ENCODE measurements at regions not wholly inside any gene's neighbourhood (a gene's known extent, or its start where the extent isn't known, plus 50 kb on each side); places are given as distances from the start of the nearest gene placed in this dataset.

DNA sequence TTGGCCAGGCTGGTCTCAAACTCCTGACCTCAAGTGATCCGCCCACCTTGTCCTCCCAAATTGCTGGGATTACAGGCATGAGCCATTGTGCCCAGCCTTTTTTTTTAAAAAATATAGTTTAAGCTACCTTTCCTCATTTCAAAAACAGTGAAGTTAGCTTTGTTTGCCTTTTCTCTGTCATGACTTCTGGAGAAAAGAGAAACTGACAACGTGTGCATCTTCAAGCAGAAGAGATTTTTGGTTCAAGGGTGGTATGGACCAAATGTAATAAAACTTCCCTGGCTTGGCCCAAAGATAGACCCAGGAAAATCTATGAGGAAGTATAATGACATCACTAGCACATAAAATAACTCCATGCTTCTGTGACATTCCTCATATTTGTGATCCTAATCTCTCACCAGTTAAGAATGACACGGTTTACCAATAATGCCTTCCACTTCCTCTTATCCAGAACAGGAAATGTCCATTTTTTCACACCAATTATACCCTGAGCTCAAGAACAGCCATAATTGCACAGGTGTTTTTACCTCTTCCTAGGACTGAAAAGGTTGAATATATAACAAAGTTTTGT is 781.2 kb upstream of the NR2F2 start:
- no peak for DNase-seq
- POLR2A ChIA-PET: no interaction called here
- WGBS (ENCODE audit: low lambda C conversion rate): 28% methylated on average over 3 of the region's 3 CpGs
- no peaks in the 10 kb centered on the region for H3K79me2 ChIP-seq (ENCODE audit: insufficient read depth)
- no peaks in the 10 kb centered on the region for H3K9me3 ChIP-seq
- TF ChIP-seq MEF2A (IDR thresholded peaks at IDR 0.05; ENCODE audit: borderline replicate concordance, low read depth) (no peak), TAF1 (IDR thresholded peaks at IDR 0.05; ENCODE audit: borderline replicate concordance, low read depth, low read length) (no peak), GABPA (IDR thresholded peaks at IDR 0.05; ENCODE audit: low read depth) (no peak)
- TF ChIP-seq, protein P1, sequence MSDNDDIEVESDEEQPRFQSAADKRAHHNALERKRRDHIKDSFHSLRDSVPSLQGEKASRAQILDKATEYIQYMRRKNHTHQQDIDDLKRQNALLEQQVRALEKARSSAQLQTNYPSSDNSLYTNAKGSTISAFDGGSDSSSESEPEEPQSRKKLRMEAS (IDR thresholded peaks at IDR 0.05; ENCODE audit: low read depth): no peak
- no peaks in the 10 kb centered on the region; the same call in 1 of the 2 replicates for H3K27me3 ChIP-seq (ENCODE audit: insufficient read depth)
- CTCF ChIA-PET: no interaction called here
- no peak overlapping the region for H3K27ac ChIP-seq (ENCODE audit: low read depth in 2 of 2, low read length in 1 of 2)
- H3F3A ChIP-seq (replicated peaks; ENCODE audit: insufficient read depth): no peaks in the 10 kb centered on the region
- no peaks in the 10 kb centered on the region for H4K20me1 ChIP-seq (ENCODE audit: insufficient read depth)
- no peaks in the 10 kb centered on the region for H3K9me2 ChIP-seq
- H3K36me3 ChIP-seq (replicated peaks in 1 of 2; ENCODE audit: control insufficient read depth in 1 of 2, insufficient read depth in 2 of 2, low read length in 1 of 2): no peaks in the 10 kb centered on the region
- H3K4me3 ChIP-seq (ENCODE audit: low read depth in 2 of 2, low read length in 1 of 2): no peak overlapping the region
- no peak overlapping the region for H3K9ac ChIP-seq
- H2AFZ ChIP-seq (ENCODE audit: low read depth): no peak overlapping the region
- H3K4me2 ChIP-seq: no peak overlapping the region
- H3K4me1 ChIP-seq (ENCODE audit: control insufficient read depth in 1 of 2, insufficient read depth in 2 of 2, low read depth in 1 of 2, low read length in 1 of 2): no peaks in the 10 kb centered on the region

DNA sequence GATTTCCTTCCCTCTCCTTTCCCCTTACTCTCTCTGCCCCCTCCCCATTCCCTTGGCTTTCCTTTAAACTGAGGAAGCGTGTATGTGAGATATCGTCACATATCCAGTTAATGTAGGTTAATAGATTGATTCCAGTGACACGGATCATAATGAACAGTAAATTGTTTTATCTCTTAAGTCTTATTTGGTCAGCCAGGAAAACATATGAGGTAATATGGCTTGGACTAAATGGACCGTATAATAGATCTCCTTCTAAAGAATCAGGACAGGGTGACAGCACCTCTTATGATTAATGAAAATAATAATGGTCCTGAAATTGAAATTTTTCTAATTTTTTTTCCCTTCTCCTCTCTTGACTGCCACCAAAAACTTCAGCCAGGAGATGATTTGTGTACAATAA is 779.8 kb upstream of the NR2F2 start:
- Histone ChIP-seq H3K4me2 (no peak overlapping the region), H3K4me1 (ENCODE audit: control insufficient read depth in 1 of 2, insufficient read depth in 2 of 2, low read depth in 1 of 2, low read length in 1 of 2) (no peaks in the 10 kb centered on the region), H3F3A (replicated peaks; ENCODE audit: insufficient read depth) (no peaks in the 10 kb centered on the region), H2AFZ (ENCODE audit: low read depth) (no peak overlapping the region), H3K79me2 (ENCODE audit: insufficient read depth) (no peaks in the 10 kb centered on the region), H4K20me1 (ENCODE audit: insufficient read depth) (no peaks in the 10 kb centered on the region), H3K9me3 (no peaks in the 10 kb centered on the region), H3K4me3 (ENCODE audit: low read depth in 2 of 2, low read length in 1 of 2) (no peak overlapping the region), H3K27me3 (ENCODE audit: insufficient read depth) (no peaks in the 10 kb centered on the region), H3K9me2 (no peaks in the 10 kb centered on the region), H3K27ac (ENCODE audit: low read depth in 2 of 2, low read length in 1 of 2) (no peak overlapping the region), H3K36me3 (replicated peaks in 1 of 2; ENCODE audit: control insufficient read depth in 1 of 2, insufficient read depth in 2 of 2, low read length in 1 of 2) (no peaks in the 10 kb centered on the region), H3K9ac (no peak overlapping the region)
- DNase-seq: no peak
- CTCF ChIA-PET: no interaction called here
- whole genome bisulfite sequencing (ENCODE audit: low lambda C conversion rate): 59% methylated on average over 4 of the region's 4 CpGs
- POLR2A ChIA-PET: no interaction called here
- no peak for TF ChIP-seq FOSL2 (IDR thresholded peaks at IDR 0.05; ENCODE audit: borderline replicate concordance, low read depth)
- TF ChIP-seq SIN3A (IDR thresholded peaks at IDR 0.05; ENCODE audit: borderline replicate concordance, low read depth, low read length): no peak
- no peak for TF ChIP-seq EZH2phosphoT487 (IDR thresholded peaks at IDR 0.05; ENCODE audit: borderline replicate concordance, low read depth)
- no peak for TF ChIP-seq TAF1 (IDR thresholded peaks at IDR 0.05; ENCODE audit: borderline replicate concordance, low read depth, low read length)
- TF ChIP-seq, protein P2, sequence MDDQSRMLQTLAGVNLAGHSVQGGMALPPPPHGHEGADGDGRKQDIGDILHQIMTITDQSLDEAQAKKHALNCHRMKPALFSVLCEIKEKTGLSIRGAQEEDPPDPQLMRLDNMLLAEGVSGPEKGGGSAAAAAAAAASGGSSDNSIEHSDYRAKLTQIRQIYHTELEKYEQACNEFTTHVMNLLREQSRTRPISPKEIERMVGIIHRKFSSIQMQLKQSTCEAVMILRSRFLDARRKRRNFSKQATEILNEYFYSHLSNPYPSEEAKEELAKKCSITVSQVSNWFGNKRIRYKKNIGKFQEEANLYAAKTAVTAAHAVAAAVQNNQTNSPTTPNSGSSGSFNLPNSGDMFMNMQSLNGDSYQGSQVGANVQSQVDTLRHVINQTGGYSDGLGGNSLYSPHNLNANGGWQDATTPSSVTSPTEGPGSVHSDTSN (IDR thresholded peaks at IDR 0.05): no peak
- TF ChIP-seq, protein P3, sequence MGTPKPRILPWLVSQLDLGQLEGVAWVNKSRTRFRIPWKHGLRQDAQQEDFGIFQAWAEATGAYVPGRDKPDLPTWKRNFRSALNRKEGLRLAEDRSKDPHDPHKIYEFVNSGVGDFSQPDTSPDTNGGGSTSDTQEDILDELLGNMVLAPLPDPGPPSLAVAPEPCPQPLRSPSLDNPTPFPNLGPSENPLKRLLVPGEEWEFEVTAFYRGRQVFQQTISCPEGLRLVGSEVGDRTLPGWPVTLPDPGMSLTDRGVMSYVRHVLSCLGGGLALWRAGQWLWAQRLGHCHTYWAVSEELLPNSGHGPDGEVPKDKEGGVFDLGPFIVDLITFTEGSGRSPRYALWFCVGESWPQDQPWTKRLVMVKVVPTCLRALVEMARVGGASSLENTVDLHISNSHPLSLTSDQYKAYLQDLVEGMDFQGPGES (IDR thresholded peaks at IDR 0.05; ENCODE audit: low read depth, low read length): no peak
- TF ChIP-seq, protein P1 (IDR thresholded peaks at IDR 0.05; ENCODE audit: low read depth): no peak
- TF ChIP-seq, protein P4, sequence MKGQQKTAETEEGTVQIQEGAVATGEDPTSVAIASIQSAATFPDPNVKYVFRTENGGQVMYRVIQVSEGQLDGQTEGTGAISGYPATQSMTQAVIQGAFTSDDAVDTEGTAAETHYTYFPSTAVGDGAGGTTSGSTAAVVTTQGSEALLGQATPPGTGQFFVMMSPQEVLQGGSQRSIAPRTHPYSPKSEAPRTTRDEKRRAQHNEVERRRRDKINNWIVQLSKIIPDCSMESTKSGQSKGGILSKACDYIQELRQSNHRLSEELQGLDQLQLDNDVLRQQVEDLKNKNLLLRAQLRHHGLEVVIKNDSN (IDR thresholded peaks at IDR 0.05; ENCODE audit: borderline replicate concordance, low read depth): no peak
